ENCODE measurements at regions not wholly inside any gene's neighbourhood (a gene's known extent, or its start where the extent isn't known, plus 50 kb on each side); places are given as distances from the start of the nearest gene placed in this dataset.
A peak's percentile ranks its signal among the peaks of the same experiment; 100 is the strongest.
"Not testable (repeated sequence)": the region's sequence is repeated elsewhere in the genome, so short reads cannot be mapped to it uniquely, and the experiment has no call there.

DNA sequence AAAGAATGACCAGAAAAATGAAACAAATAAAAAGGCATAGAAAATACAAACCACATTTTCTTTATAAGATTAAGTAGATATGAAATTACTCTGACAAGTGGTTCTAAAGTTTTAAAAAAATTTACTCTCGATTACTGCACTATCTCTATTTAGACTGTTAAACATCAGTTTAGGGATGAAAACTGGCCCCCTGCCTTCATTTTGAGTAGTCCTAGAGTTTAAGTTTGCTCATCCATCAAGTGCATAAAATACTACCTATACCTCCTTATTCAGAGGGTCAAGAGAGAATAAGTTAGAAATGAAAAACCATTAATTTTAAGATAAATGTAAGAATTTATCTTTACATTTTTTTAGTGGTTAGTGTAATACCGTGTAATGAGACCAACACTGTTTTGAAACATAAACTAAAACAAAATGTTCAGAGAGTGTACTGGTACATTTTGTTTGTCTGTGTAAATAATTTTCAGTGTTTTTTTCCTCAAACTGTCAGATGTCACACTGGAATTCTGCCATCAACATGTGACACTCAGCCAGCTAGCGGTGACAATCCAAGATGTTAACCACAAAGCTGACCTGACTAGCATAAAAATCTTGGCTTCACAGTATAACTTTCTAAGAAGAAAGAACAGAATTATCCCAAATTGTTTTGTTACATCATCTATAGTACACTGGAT is 184.8 kb upstream of the PCDH20 start:
- no peak overlapping the region for H3K4me3 ChIP-seq
- H3K4me1 ChIP-seq, result no peaks in the 10 kb centered on the region
- H3K27ac ChIP-seq, result no peak overlapping the region
- no peak overlapping the region for H3K4me2 ChIP-seq
- H3K9me3 ChIP-seq (replicated peaks in 1 of 11), result no peaks in the 10 kb centered on the region
- H4K20me1 ChIP-seq, result no peaks in the 10 kb centered on the region
- H3K27me3 ChIP-seq, result no peaks in the 10 kb centered on the region
- H3K9ac ChIP-seq, result no peak overlapping the region
- TF ChIP-seq Cebpa-rat (IDR thresholded peaks at IDR 0.05), result no peak
- no peaks in the 10 kb centered on the region for H3K36me3 ChIP-seq

DNA sequence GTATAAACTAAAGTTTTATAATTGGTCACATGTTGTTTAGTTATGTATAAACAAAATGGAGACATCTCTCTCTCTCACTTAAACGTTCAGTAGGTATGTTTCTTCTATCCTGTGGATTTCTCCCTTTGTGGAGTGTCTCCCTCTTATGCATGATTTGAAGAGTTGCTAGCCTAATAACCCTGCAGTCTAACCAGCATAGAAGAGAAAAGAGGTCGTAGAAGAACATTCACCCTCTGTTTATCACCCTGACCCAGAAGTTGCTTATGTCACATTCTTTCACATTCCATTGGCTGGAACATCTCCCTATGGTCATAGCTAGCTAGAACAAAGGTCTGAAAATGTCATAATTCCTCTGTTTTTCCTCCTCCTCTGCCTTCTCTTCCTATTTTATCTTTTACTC is 176.8 kb upstream of the PCDH20 start:
- H3K4me1 ChIP-seq, result no peaks in the 10 kb centered on the region
- TF ChIP-seq Cebpa-rat (IDR thresholded peaks at IDR 0.05), result no peak
- H3K4me3 ChIP-seq, result no peak overlapping the region
- no peaks in the 10 kb centered on the region for H3K36me3 ChIP-seq
- H3K27me3 ChIP-seq, result no peaks in the 10 kb centered on the region
- no peak overlapping the region for H3K4me2 ChIP-seq
- no peak overlapping the region for H3K27ac ChIP-seq
- no peaks in the 10 kb centered on the region for H3K9me3 ChIP-seq (replicated peaks in 1 of 11)
- H4K20me1 ChIP-seq, result no peaks in the 10 kb centered on the region
- H3K9ac ChIP-seq, result no peak overlapping the region

DNA sequence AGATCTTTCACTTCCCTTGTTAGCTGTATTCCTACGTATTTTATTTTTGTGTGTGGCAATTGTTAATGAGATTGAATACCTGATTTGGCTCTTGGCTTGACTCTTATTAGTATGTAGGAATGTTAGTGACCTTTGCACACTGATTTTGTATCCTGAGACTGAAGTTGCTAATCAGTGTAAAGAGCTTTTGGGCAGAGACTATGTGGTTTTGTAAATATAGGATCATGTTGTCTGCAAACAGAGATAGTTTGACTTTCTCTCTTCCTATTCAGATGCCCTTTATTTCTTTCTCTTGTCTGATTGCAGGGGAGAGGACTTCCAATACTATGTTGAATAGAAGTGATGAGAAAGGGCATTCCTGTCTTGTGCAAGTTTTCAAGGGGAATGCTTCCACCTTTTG is 160.3 kb upstream of the PCDH20 start:
- no peak for TF ChIP-seq Cebpa-rat (IDR thresholded peaks at IDR 0.05)
- no peak overlapping the region; a peak in 1 of 22 replicates for H3K27ac ChIP-seq
- no peaks in the 10 kb centered on the region for H3K27me3 ChIP-seq
- no peaks in the 10 kb centered on the region for H3K36me3 ChIP-seq
- no peak overlapping the region for H3K4me3 ChIP-seq
- H4K20me1 ChIP-seq, result no peaks in the 10 kb centered on the region
- no peak overlapping the region for H3K9ac ChIP-seq
- H3K4me1 ChIP-seq, result no peaks in the 10 kb centered on the region
- peak overlapping the region in 1 of 11 experiments; percentile 32; a peak in 1 of 22 replicates for H3K4me2 ChIP-seq
- H3K9me3 ChIP-seq (replicated peaks in 1 of 11), result no peaks in the 10 kb centered on the region

DNA sequence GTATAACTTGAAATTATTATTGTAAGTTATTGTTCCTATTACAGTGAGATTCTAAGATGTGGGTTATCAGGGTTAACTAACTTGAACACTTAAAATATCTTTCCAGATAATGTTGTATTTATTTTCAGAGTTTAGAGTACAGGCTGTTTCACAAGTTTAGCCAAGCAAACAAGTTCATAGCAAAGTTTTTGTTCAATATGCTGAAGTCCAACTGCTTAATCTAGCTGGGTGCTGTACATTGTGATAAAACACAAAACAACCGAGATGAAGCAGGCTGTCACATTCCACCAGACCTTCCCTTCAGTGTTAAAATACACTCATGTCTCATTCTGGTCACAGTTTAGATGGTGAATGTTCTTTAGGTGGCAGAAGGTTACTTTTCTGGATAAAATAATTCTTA is 148.0 kb upstream of the PCDH20 start:
- Histone ChIP-seq H3K4me2 (no peak overlapping the region), H3K27ac (no peak overlapping the region), H4K20me1 (no peaks in the 10 kb centered on the region), H3K36me3 (no peaks in the 10 kb centered on the region), H3K27me3 (no peaks in the 10 kb centered on the region), H3K9me3 (replicated peaks in 1 of 11) (no peaks in the 10 kb centered on the region), H3K4me1 (no peaks in the 10 kb centered on the region), H3K4me3 (no peak overlapping the region), H3K9ac (no peak overlapping the region)
- TF ChIP-seq Cebpa-rat (IDR thresholded peaks at IDR 0.05), result no peak

DNA sequence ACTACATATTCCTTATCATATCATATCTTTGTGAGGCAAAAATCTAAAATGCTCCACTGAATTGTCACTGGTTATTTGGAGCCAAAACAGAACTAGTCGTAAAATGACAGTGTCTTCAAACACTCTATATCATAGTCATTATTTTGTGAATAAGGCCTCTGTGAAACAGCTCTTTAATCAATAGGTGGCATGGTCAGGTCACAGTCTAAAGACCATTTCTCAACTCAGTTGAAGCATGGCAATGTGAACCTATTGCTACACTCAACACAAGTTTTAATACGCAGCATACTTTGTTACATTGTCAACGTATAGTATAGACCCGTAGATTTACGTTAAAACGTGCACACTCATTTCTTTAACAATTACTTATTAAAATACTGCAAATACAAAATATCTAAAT is 131.3 kb upstream of the PCDH20 start:
- H3K4me2 ChIP-seq, result no peak overlapping the region
- no peaks in the 10 kb centered on the region for H4K20me1 ChIP-seq
- H3K4me3 ChIP-seq, result no peak overlapping the region
- H3K27ac ChIP-seq, result no peak overlapping the region
- no peaks in the 10 kb centered on the region for H3K9me3 ChIP-seq (replicated peaks in 1 of 11)
- TF ChIP-seq Cebpa-rat (IDR thresholded peaks at IDR 0.05), result no peak
- H3K27me3 ChIP-seq, result no peaks in the 10 kb centered on the region
- peaks cover 0 to 9% (median 0%) of the 10 kb centered on the region in 10 experiments; a peak in 2 of 20 replicates for H3K4me1 ChIP-seq
- H3K36me3 ChIP-seq, result no peaks in the 10 kb centered on the region
- H3K9ac ChIP-seq, result no peak overlapping the region

DNA sequence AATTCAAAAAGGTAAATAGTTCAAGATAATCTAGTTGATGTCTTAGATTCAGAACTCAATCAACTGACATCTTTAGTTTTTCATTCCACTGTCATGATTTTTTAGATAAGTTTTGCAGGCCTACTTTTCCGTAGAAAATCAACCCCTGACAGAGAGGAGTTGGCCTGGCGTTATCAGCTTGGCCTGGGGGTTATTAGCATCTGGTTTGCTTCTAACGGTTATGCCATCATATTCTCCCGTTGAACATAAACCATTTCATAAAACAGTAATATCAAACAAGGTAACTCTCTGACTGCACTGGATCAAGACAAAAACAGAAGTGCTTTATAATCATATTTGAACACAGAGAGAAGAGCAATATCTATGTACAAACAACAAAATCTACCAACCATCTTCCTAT is 130.8 kb upstream of the PCDH20 start:
- Histone ChIP-seq H3K27ac (no peak overlapping the region), H3K9ac (no peak overlapping the region), H3K9me3 (replicated peaks in 1 of 11) (no peaks in the 10 kb centered on the region), H4K20me1 (no peaks in the 10 kb centered on the region), H3K4me3 (no peak overlapping the region), H3K27me3 (no peaks in the 10 kb centered on the region), H3K4me2 (no peak overlapping the region), H3K36me3 (no peaks in the 10 kb centered on the region), H3K4me1 (peaks cover 0 to 9% (median 0%) of the 10 kb centered on the region in 10 experiments; a peak in 2 of 20 replicates)
- TF ChIP-seq Cebpa-rat (IDR thresholded peaks at IDR 0.05), result no peak

DNA sequence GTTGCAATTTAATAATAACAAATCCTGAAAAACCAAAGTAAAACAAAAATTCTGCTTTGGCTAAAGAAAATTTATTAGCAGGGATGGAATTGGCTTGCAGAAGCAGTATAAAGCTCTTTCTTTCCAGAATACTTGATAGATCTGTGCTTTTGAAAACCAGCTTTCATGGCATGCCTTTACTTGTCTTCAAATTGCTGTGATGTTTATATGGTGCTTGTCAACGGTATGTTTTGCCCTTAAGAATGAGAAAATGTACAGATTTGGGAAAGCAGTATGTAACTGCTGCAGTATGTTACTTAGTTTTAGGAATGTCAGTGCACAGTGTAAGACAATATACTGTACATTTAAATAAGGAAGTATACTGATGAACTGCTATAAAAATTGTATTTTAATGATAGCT is 120.8 kb upstream of the PCDH20 start:
- Histone ChIP-seq H4K20me1 (no peaks in the 10 kb centered on the region), H3K27ac (no peak overlapping the region), H3K4me1 (peaks cover 0 to 30% (median 5%) of the 10 kb centered on the region in 10 experiments; a peak in 11 of 20 replicates), H3K4me3 (no peak overlapping the region), H3K36me3 (no peaks in the 10 kb centered on the region), H3K9me3 (replicated peaks in 1 of 11) (no peaks in the 10 kb centered on the region), H3K27me3 (no peaks in the 10 kb centered on the region), H3K9ac (no peak overlapping the region), H3K4me2 (no peak overlapping the region)
- TF ChIP-seq Cebpa-rat (IDR thresholded peaks at IDR 0.05), result no peak

DNA sequence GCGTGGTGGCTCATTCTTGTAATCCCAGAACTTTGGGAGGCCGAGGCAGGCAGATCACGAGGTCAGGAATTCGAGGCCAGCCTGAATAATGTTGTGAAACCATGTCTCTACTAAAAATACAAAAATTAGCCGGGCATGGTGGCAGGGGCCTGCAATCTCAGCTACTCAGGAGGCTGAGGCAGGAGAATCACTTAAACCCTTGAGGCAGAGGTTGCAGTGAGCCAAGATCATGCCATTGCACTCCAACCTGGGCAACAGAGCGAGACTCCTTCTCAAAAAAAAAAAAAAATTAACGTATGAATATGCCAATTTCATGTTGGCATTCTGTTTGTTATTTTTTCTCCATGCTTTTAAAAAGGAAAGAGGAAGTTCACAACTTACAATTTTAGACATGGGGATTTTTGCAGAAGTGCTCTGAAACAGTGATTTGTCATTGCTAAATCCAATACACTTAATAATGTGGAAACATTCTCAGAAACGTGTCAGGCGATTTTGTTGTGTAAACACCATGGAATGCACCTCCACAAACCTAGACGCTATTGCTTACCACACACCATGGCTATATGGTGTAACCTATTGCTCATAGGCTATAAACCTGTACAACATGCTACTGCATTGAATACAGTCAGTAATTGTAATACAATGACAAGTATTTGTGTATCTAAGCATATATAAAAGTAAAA is 115.9 kb upstream of the PCDH20 start:
- H4K20me1 ChIP-seq, result no peaks in the 10 kb centered on the region
- peak overlapping the region in 7 of 11 experiments; percentile 32 to 75 (median 54); a peak in 14 of 22 replicates for H3K4me2 ChIP-seq
- H3K4me1 ChIP-seq, result peaks cover 0 to 43% (median 9%) of the 10 kb centered on the region in 10 experiments; a peak in 11 of 20 replicates
- H3K36me3 ChIP-seq, result no peaks in the 10 kb centered on the region
- 0 out of 22 replicates have a peak, but pooled peaks cover 0 to 2% (median 0%) of the 10 kb centered on the region in 11 experiments for H3K9me3 ChIP-seq (replicated peaks in 1 of 11)
- peak overlapping the region in 9 of 11 experiments; percentile 49 to 89 (median 81); a peak in 19 of 22 replicates for H3K27ac ChIP-seq
- no peaks in the 10 kb centered on the region for H3K27me3 ChIP-seq
- peak in 7 of 11 experiments; percentile 15 to 87 (median 63); a peak in 8 of 22 replicates for TF ChIP-seq Cebpa-rat (IDR thresholded peaks at IDR 0.05)
- peak overlapping the region in 6 of 11 experiments; percentile 21 to 77 (median 67); a peak in 10 of 22 replicates for H3K9ac ChIP-seq
- peak overlapping the region in 1 of 10 experiments; percentile 16; a peak in 1 of 20 replicates for H3K4me3 ChIP-seq

DNA sequence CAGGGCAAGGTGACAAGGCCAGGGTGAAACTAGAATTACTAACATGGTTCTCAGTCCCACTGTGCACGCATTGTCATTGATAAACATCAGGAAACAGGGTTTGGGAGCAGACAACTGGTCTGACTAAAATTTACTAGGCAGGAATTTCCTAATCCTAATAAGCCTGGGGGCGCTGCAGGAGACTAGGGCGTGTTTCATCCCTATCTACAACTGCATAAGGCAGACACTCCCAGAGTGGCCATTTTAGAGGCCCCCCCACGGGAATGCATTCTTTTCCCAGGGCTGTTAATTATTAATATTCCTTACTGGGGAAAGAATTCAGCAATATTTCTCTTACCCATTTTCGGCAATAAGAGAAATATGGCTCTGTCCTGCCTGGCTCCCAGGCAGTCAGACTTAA is 103.6 kb upstream of the PCDH20 start:
- not testable (repeated sequence) for H3K9ac ChIP-seq, H4K20me1 ChIP-seq, H3K4me1 ChIP-seq, H3K4me3 ChIP-seq, H3K27me3 ChIP-seq, H3K36me3 ChIP-seq, H3K4me2 ChIP-seq, H3K27ac ChIP-seq
- H3K9me3 ChIP-seq (replicated peaks in 1 of 11), result peaks cover 0 to 11% (median 0%) of the 10 kb centered on the region in 11 experiments; a peak in 7 of 22 replicates
